GM19324 (cell line): ENCODE measurements at regions not wholly inside any gene's neighbourhood (a gene's known extent, or its start where the extent isn't known, plus 50 kb on each side); places are given as distances from the start of the nearest gene placed in this dataset.

Experiments
- ATAC-seq: cut with Tn5 transposase; IDR thresholded peaks from one replicate; pipeline ENCODE4 v1.9.1; 2021; ENCODE audit warnings: mild to moderate bottlenecking, moderate library complexity; ENCODE audit not compliant: unreplicated experiment, low FRiP score

DNA sequence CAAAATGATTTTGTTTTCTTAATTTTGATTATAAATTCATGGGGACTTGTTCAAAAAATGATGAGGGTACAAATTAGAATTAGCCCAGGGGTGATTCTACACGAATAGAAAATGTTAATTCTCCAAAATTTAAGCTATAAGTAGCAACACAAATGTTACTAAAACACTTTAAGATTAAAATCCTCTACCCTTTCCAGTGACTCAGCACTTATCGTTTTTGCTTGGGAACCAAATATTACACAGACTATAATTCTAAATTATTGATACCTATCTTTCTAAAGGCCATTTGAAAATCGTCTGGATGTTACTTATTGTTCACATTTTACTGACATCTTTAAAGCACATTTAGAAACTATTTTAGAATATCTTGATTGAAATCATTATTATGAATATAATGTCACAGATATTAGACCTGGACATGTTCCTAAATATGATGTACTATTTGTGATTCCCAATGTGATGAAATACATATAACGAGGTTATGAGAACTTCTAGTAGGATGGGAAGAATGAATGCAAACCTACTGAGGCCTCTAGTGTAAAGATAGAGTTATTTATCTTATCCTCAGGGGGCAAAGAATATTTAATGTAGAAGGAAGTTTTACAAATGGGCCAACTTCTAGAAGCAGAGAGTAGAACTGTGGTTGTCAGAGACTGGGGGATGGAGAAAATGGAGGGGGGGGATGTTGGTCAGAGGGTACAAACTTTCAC is 132.0 kb upstream of the TP63 start:
- ATAC-seq: no peak

- no peak for ATAC-seq
These were observed 130.9 kb upstream of the TP63 start for GRCh38 chr3:189500299-189500698.

DNA sequence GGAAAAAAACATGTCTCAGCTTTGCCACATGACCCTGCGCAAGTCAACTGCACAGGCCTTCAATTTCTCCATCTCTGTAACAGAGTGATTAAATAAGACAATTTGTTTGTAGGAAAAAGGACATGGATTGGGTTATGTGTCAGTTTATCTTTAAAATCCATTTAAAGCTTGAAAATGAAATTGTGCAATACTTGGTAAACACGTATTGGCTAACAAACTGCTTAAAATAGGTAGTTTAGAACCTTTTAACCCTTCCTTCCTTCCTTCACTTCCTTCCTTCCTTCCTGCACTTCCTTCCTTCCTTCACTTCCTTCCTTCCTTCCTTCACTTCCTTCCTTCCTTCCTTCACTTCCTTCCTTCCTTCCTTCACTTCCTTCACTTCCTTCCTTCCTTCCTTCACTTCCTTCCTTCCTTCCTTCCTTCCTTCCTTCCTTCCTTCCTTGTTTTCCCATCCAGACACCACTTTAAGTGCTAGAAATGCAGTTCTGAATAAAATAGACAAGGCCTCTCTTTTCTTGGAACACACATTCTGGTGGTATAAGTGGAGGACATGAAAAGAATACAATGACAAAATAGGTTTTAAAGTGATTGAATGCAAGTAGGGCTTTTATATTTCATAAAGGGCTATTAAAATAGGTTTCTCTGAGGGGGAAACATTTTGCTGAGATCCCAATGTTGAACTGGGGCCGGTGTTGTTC is 130.2 kb upstream of the TP63 start:
- ATAC-seq: no peak

- ATAC-seq: no peak
These were observed 128.9 kb upstream of the TP63 start for GRCh38 chr3:189502256-189502655.

DNA sequence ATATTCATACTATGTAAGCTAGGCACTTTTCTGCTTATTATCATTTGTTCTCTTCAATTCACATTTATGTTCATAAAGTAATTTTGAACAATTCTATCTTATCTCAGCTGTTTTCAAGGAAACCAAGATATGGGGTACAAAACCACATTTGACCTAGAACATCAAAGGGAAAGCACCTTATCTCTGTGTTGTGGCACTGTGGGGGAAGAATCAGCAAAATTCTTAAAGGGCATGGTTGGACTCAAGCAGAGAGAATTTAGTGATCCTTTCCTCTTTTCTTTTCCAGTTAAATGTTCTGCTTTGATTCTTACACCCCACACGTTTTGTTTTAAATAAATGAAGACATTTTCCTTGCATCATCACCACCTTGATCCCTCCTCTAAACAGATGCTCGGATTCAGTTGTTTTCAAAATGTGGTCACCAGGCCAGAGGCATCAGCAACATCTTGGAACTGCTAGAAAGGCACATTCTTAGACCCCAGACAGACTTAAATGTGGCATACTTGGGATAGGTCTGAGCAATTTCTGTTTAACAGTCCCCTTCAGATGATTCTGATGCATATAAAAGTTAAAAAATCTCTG is 128.4 kb upstream of the TP63 start:
- no peak for ATAC-seq

GRCh38 chr3:189507856-189508255 is 123.3 kb upstream of the TP63 start:
- ATAC-seq: no peak

GRCh38 chr3:189508784-189509501 is 122.2 kb upstream of the TP63 start:
- no peak for ATAC-seq

GRCh38 chr3:189512039-189512438 is 119.2 kb upstream of the TP63 start:
- ATAC-seq: peak; percentile 78

DNA sequence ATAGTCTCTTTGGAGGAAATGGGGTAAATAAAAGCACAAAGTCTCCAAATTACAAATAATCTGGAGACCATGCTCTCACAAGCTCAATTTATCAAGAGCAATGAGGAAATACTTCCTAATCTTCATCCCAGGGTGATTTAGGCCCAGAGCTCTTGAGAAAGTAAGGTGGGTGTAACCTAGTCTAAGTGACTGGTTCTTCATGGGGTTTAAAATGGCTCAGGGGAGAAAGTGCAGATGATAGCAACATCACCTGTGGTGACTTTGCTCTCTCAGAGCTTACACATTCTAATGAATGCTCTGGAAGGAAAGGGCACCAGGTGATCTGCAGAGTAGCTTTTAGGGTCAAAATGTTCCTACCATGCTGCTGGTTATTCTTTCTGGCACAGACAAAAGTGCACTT is 118.4 kb upstream of the TP63 start:
- ATAC-seq: no peak

GRCh38 chr3:189513281-189514117 is 117.7 kb upstream of the TP63 start:
- no peak for ATAC-seq

GRCh38 chr3:189516039-189516438 is 115.2 kb upstream of the TP63 start:
- no peak for ATAC-seq

DNA sequence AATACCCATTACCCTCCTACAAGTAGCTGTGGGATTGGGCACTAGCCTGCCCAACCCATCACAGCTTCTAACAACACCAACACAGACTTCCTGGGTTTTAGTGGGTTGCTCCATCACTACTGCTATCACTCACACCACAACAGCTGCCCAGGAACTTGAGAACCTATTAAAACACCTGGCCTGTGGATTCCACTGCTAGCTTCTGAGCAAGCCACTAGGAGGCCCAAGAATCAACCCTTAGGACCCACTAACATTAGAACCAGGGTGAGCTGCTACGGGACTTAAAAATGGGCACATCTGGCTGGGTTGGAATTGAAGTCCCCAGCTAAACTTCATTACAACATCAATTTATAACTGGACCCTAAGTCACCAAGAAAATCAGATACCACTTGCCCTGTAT is 113.2 kb upstream of the TP63 start:
- ATAC-seq: no peak

GRCh38 chr3:189519458-189519857 is 111.7 kb upstream of the TP63 start:
- ATAC-seq: no peak

DNA sequence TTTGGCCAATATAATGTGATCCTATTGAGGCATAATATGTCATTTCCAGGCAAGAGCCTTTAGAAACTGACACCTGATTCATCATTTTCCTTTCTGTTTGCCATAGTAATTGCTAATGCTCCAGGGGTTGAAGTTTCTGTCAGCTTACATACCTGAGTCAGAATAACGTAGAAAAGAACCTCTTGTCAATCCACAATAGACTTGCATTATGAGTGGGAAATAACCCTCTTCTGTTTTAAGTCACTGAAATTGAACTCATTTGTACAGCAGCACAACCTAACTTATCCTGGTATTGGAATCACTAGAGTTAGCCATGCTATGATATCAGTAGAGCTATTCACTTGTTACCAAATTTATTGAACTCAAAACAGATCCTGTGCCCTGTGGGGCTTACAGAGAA is 101.7 kb upstream of the TP63 start:
- ATAC-seq: no peak

GRCh38 chr3:189529889-189530471 is 101.2 kb upstream of the TP63 start:
- ATAC-seq: no peak

DNA sequence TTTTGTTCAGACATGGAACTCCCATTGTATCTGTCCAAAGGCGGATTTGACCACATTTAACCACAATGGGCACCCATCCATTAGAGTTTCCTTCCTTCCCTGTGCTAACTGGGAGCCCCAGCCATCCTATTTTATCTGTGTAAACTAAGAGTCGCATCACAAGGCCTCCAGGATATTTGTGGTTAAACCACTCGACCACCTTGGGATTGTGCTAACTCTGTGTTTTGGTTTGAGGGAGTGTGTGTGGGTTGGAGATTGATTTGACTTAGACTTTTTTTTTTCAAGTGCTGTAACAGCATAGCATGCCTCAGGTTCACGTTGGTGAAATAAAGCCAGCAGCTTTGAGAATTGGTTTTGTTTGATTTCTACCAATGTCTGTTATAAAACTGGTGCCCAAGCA is 100.4 kb upstream of the TP63 start:
- no peak for ATAC-seq

- no peak for ATAC-seq
These were observed 99.9 kb upstream of the TP63 start for GRCh38 chr3:189531271-189531670.

DNA sequence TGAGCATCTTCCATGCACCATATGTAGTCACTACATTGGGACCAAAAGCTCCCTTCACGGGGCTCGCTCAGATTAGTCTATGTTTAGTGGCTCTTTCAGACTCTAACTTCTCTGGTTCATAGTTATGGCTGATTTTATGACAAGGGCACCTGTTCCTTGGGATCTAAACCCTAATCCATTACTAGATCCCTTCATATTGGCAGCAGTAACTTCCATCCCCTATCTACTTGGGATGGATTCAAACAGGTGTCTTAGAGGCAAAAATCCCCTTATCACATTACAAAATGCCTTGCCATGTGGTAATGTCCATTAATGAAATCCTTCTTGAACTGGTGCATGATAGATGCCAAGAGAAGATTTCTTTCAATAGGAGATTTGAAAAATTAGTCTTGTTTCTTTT is 96.7 kb upstream of the TP63 start:
- ATAC-seq: no peak

- ATAC-seq: no peak
These were observed 94.1 kb upstream of the TP63 start for GRCh38 chr3:189537135-189537534.

- no peak for ATAC-seq
These were observed 83.7 kb upstream of the TP63 start for GRCh38 chr3:189547448-189547847.
